HEK293T (cell line): ENCODE measurements at regions not wholly inside any gene's neighbourhood (a gene's known extent, or its start where the extent isn't known, plus 50 kb on each side); places are given as distances from the start of the nearest gene placed in this dataset.

Source experiments
- CTCF ChIA-PET: fragments of 350-600 bp; formaldehyde crosslinking; extraction: SDS; loops from one replicate; lab custom pipeline; 2021; ENCODE audit warnings: antibody characterized with exemption, inconsistent platforms; lab: Yijun Ruan, JAX
- POLR2A ChIA-PET: fragments of 350-600 bp; formaldehyde crosslinking; extraction: SDS; loops from one replicate; lab custom pipeline; 2020; ENCODE audit warnings: antibody characterized with exemption, inconsistent platforms; lab: Yijun Ruan, JAX
- DNase-seq: peaks from one replicate; pipeline ENCODE4 v3.0.0; 2012; ENCODE audit warnings: mixed read lengths; ENCODE audit errors: extremely low spot score
- ARNT ChIP-seq: fragments of 450-650 bp; IDR thresholded peaks from 2 replicates; pipeline ENCODE4 v1.6.1; 2017; ENCODE audit warnings: mild to moderate bottlenecking
- BHLHE40 ChIP-seq: fragments of 450-650 bp; IDR thresholded peaks from 2 replicates; pipeline ENCODE4 v1.6.1; 2016; ENCODE audit warnings: mild to moderate bottlenecking, moderate library complexity, borderline replicate concordance
- CTBP1 ChIP-seq: fragments of 450-650 bp; IDR thresholded peaks from 2 replicates; pipeline ENCODE4 v1.6.1; 2016; ENCODE audit warnings: borderline replicate concordance
- ELF4 ChIP-seq: fragments of 450-650 bp; IDR thresholded peaks from 2 replicates; pipeline ENCODE4 v1.6.1; 2017; ENCODE audit warnings: antibody characterized with exemption
- FOXA1 ChIP-seq: fragments of 450-650 bp; IDR thresholded peaks from 2 replicates; pipeline ENCODE4 v1.6.1; 2016; ENCODE audit warnings: mild to moderate bottlenecking
- FOXK2 ChIP-seq: fragments of 450-650 bp; IDR thresholded peaks from 2 replicates; pipeline ENCODE4 v1.6.1; 2016; ENCODE audit warnings: mild to moderate bottlenecking
- FOXM1 ChIP-seq: fragments of 450-650 bp; IDR thresholded peaks from 2 replicates; pipeline ENCODE4 v1.6.1; 2017; ENCODE audit warnings: mild to moderate bottlenecking, borderline replicate concordance
- HDGF ChIP-seq: fragments of 450-650 bp; IDR thresholded peaks from 2 replicates; pipeline ENCODE4 v1.6.1; 2017; ENCODE audit warnings: antibody characterized with exemption, borderline replicate concordance
- L3MBTL2 ChIP-seq: fragments of 450-650 bp; conservative IDR thresholded peaks from 2 replicates; pipeline ENCODE4 v1.6.1; 2016; ENCODE audit warnings: mild to moderate bottlenecking
- LEF1 ChIP-seq: fragments of 450-650 bp; IDR thresholded peaks from 2 replicates; pipeline ENCODE4 v1.6.1; 2017; ENCODE audit warnings: mild to moderate bottlenecking, borderline replicate concordance
- NFRKB ChIP-seq: fragments of 450-650 bp; IDR thresholded peaks from 2 replicates; pipeline ENCODE4 v1.6.1; 2016; ENCODE audit warnings: mild to moderate bottlenecking, moderate library complexity
- PKNOX1 ChIP-seq: fragments of 450-650 bp; IDR thresholded peaks from 2 replicates; pipeline ENCODE4 v1.6.1; 2016
- SP1 ChIP-seq: fragments of 450-650 bp; IDR thresholded peaks from 2 replicates; pipeline ENCODE4 v1.6.1; 2017
- SUZ12 ChIP-seq: fragments of 450-650 bp; IDR thresholded peaks from 2 replicates; pipeline ENCODE4 v1.6.1; 2016; ENCODE audit warnings: mild to moderate bottlenecking
- TARDBP ChIP-seq: fragments of 450-650 bp; IDR thresholded peaks from 2 replicates; pipeline ENCODE4 v1.6.1; 2016
- ZNF384 ChIP-seq: fragments of 450-650 bp; IDR thresholded peaks from 2 replicates; pipeline ENCODE4 v1.6.1; 2016

- ChIA-PET CTCF (no interaction called here), POLR2A (no interaction called here)
- DNase-seq: no peak
- no peak for TF ChIP-seq FOXK2
- no peak for TF ChIP-seq ELF4
- no peak for TF ChIP-seq ARNT
- no peak for TF ChIP-seq NFRKB
- no peak for TF ChIP-seq PKNOX1
- TF ChIP-seq BHLHE40: no peak
- TF ChIP-seq FOXM1: no peak
- no peak for TF ChIP-seq TARDBP
- no peak for TF ChIP-seq SUZ12
- TF ChIP-seq CTBP1: no peak
- TF ChIP-seq SP1: no peak
- TF ChIP-seq ZNF384: no peak
- TF ChIP-seq HDGF: no peak
Measured at GRCh38 chr6:139433631-139434419, 59.4 kb upstream of the CITED2 start.

GRCh38 chr6:139431602-139431956, 57.1 kb upstream of the CITED2 start:
- no peak for DNase-seq
- CTCF ChIA-PET: no interaction called here
- POLR2A ChIA-PET: no interaction called here
- TF ChIP-seq NFRKB (no peak), SP1 (no peak), PKNOX1 (no peak), TARDBP (no peak), ARNT (no peak), FOXA1 (no peak), FOXM1 (no peak), CTBP1 (no peak), SUZ12 (no peak), FOXK2 (no peak), ZNF384 (no peak), ELF4 (no peak), L3MBTL2 (no peak), BHLHE40 (no peak), HDGF (no peak), LEF1 (no peak)

GRCh38 chr6:139430899-139431601, 56.6 kb upstream of the CITED2 start:
- POLR2A ChIA-PET: no interaction called here
- TF ChIP-seq NFRKB (no peak), CTBP1 (no peak), FOXM1 (no peak), SP1 (no peak), ARNT (no peak), HDGF (no peak), FOXA1 (no peak), ZNF384 (no peak), L3MBTL2 (no peak), TARDBP (no peak), PKNOX1 (no peak), FOXK2 (no peak), ELF4 (no peak), BHLHE40 (no peak), LEF1 (no peak), SUZ12 (no peak)
- DNase-seq: no peak
- CTCF ChIA-PET: no interaction called here

GRCh38 chr6:139429580-139430145, 55.2 kb upstream of the CITED2 start:
- ChIA-PET CTCF (interaction anchor here (0.6 kb wide), 1 partner anchor 226 kb away, joined by 4 read pairs; no protein-coding TSS in a partner anchor), POLR2A (no interaction called here)
- TF ChIP-seq LEF1 (no peak), BHLHE40 (no peak), SP1 (no peak), ZNF384 (no peak), FOXA1 (no peak), CTBP1 (no peak), SUZ12 (no peak)
- no peak for DNase-seq

DNA sequence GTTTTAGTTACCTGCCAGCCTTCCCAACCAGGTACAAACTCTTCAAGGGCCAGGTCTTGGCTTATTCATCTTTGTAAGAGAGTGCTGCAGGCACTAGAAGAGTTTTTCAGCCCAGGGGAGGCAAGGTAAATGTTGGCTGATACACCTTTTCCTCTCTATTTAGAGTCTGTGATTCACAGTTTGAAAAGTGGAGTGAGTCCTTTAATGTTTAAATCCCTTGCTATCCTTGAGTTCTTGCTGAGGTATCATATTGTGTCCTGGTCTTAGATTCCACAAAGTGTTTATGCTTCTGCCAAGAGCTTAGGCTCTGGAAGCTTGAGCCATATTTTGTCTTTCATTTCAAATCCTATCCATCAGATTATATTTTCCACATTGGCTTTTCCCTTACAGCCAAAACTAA, 52.8 kb upstream of the CITED2 start:
- TF ChIP-seq PKNOX1: no peak
- no peak for TF ChIP-seq ARNT
- CTCF ChIA-PET: no interaction called here
- POLR2A ChIA-PET: no interaction called here

More for the DNA sequence above, 52.8 kb upstream of the CITED2 start:
- DNase-seq: no peak
